BJ (cell line): ENCODE measurements at regions not wholly inside any gene's neighbourhood (a gene's known extent, or its start where the extent isn't known, plus 50 kb on each side); places are given as distances from the start of the nearest gene placed in this dataset.

Experiments used
- CTCF ChIA-PET: fragments of 350-600 bp; formaldehyde crosslinking; extraction: SDS; loops from one replicate; lab custom pipeline; 2021; ENCODE audit warnings: antibody characterized with exemption, inconsistent platforms; lab: Yijun Ruan, JAX
- POLR2A ChIA-PET: fragments of 300-600 bp; sonication (Branson Sonifier 250); formaldehyde crosslinking; extraction: SDS; loops from one replicate; lab custom pipeline; 2021; ENCODE audit warnings: antibody characterized with exemption; lab: Charles Lee
- DNase-seq: peaks from one replicate; pipeline ENCODE4 v3.0.0-alpha.2; 2011; ENCODE audit warnings: low read depth
- H3K27me3 ChIP-seq: 2 replicates; pipeline ENCODE4 v1.6.0; 2011; ENCODE audit warnings: low read length; ENCODE audit not compliant: control insufficient read depth, insufficient read depth
- H3K36me3 ChIP-seq: 2 replicates; pipeline ENCODE4 v1.5.1; 2011; ENCODE audit warnings: low read length; ENCODE audit not compliant: control insufficient read depth, insufficient read depth
- H3K4me3 ChIP-seq: 2 replicates; pipeline ENCODE4 v1.5.1; 2011; ENCODE audit warnings: low read depth, mild to moderate bottlenecking, control low read depth, low read length
- CTCF ChIP-seq: IDR thresholded peaks from 2 replicates; pipeline ENCODE4 v1.5.1; 2011; ENCODE audit warnings: low read depth, mild to moderate bottlenecking, control low read depth, inconsistent platforms, low read length, moderate library complexity; ENCODE audit not compliant: insufficient read depth

- ChIA-PET POLR2A (no interaction called here), CTCF (interaction anchor here (0.7 kb wide), 1 partner anchor 10 kb away, joined by 3 read pairs; no protein-coding TSS in a partner anchor)
- no peak for DNase-seq
- Histone ChIP-seq H3K27me3 (no peaks in the 10 kb centered on the region), H3K36me3 (no peaks in the 10 kb centered on the region), H3K4me3 (no peak overlapping the region)
- no peak for TF ChIP-seq CTCF
Observed at GRCh38 chr13:63643543-63643942, 2227.9 kb upstream of the PCDH20 start.

GRCh38 chr13:63636316-63636993, 2220.8 kb upstream of the PCDH20 start:
- POLR2A ChIA-PET: no interaction called here
- no peaks in the 10 kb centered on the region for H3K36me3 ChIP-seq
- 0 out of 2 replicates have a peak overlapping the region, but pooled peaks have one; percentile 14 for H3K4me3 ChIP-seq
- CTCF ChIA-PET: interaction anchor here (0.6 kb wide), 1 partner anchor 159 kb away, joined by 3 read pairs; no protein-coding TSS in a partner anchor
- no peak for DNase-seq
- peak; percentile 7; the same call in 1 of the 2 replicates for TF ChIP-seq CTCF
- H3K27me3 ChIP-seq: no peaks in the 10 kb centered on the region

- TF ChIP-seq CTCF: no peak
- POLR2A ChIA-PET: no interaction called here
- DNase-seq: no peak
- CTCF ChIA-PET: no interaction called here
- no peak overlapping the region for H3K4me3 ChIP-seq
- H3K36me3 ChIP-seq: no peaks in the 10 kb centered on the region
- no peaks in the 10 kb centered on the region for H3K27me3 ChIP-seq
Observed at GRCh38 chr13:63632321-63632720, 2216.7 kb upstream of the PCDH20 start.

- TF ChIP-seq CTCF: no peak
- POLR2A ChIA-PET: no interaction called here
- Histone ChIP-seq H3K36me3 (no peaks in the 10 kb centered on the region), H3K4me3 (no peak overlapping the region), H3K27me3 (no peaks in the 10 kb centered on the region)
- no peak for DNase-seq
- CTCF ChIA-PET: interaction anchor here (0.7 kb wide), 1 partner anchor 10 kb away, joined by 3 read pairs; no protein-coding TSS in a partner anchor
Observed at GRCh38 chr13:63631006-63631405, 2215.4 kb upstream of the PCDH20 start.

GRCh38 chr13:63629591-63629990, 2213.9 kb upstream of the PCDH20 start:
- no peak for TF ChIP-seq CTCF
- ChIA-PET CTCF (no interaction called here), POLR2A (no interaction called here)
- no peak for DNase-seq
- H3K27me3 ChIP-seq: no peaks in the 10 kb centered on the region
- H3K4me3 ChIP-seq: no peak overlapping the region
- no peaks in the 10 kb centered on the region for H3K36me3 ChIP-seq
